GM19023 (cell line): ENCODE measurements at regions not wholly inside any gene's neighbourhood (a gene's known extent, or its start where the extent isn't known, plus 50 kb on each side); places are given as distances from the start of the nearest gene placed in this dataset.
"Not testable (repeated sequence)": the region's sequence is repeated elsewhere in the genome, so short reads cannot be mapped to it uniquely, and the experiment has no call there.

Experiments used
- ATAC-seq: cut with Tn5 transposase; IDR thresholded peaks from one replicate; pipeline ENCODE4 v1.9.1; 2021; ENCODE audit warnings: mild to moderate bottlenecking, moderate library complexity; ENCODE audit not compliant: unreplicated experiment

DNA sequence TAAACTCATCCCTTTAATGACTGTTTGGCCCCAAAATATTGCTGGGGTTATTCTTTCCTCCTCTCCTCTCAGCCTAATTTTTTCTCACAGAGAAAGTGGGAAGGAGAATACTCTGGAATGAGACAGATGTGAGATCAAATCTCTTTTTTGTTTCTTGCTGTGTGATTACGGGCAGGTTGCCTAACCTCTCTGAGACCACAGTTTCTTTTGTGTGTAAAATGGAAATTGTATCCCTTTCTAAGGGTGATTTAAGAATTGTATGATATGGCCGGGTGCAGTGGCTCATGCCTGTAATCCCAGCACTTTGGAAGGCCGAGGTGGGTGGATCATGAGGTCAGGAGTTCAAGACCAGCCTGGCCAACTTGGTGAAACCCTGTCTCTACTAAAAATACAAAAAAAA lies 111.5 kb upstream of the MRPS22 start:
- not testable (repeated sequence) for ATAC-seq

DNA sequence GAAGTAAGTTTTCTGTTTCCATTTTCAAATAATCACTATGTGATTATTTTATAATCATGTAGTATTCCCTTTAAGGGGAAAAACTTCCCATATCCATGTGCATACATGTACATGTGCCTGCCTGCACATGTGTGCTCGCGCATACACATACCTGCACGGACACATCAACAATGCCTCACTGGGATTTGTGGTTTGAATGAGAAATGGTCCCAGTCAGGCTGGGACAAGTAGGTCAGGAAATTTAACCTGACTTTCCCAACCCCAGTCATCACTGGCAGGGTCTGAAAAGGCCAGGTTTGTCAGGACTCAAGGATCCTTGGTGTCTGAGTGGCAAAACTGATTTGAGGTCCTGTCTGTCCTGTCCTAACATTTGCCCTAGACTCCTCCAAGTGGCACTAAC lies 109.3 kb upstream of the MRPS22 start:
- ATAC-seq = no peak

DNA sequence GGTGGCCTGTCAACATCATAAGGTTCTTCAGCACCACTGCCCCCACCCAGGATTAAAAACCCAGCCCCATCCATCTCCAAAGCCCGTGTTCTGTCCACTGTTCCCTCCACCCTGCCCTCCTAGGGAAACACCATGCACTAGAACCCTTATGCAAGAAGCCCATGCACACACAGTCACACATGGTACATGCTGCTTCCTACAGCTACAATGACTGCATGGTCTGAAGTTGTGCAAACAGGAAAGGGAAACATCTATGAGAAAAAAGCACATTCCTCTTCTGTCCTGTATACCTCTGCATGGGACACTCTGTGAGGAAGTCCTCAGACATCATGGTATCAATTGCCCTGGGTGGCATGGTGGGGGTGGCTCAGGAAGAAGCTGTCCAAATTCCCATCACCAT lies 108.6 kb upstream of the MRPS22 start:
- no peak for ATAC-seq

DNA sequence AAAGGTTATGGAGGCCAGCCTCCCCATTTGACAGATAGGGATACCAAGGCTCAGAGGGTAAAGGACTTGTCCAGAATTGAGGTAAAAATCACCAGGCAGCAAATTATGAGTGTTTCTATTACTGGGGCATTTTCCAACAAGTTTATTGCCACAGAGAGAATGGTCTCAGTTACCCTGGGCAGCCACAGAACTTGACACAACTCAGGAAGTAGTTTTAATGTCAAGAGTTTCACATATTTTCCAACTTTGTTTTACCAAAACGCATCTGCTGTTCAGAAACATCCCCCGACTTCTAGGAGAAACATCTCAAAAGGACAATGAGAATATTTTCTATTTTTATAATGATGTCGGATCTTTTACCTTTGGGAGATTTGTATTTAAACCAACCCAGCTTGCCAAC lies 107.5 kb upstream of the MRPS22 start:
- no peak for ATAC-seq

DNA sequence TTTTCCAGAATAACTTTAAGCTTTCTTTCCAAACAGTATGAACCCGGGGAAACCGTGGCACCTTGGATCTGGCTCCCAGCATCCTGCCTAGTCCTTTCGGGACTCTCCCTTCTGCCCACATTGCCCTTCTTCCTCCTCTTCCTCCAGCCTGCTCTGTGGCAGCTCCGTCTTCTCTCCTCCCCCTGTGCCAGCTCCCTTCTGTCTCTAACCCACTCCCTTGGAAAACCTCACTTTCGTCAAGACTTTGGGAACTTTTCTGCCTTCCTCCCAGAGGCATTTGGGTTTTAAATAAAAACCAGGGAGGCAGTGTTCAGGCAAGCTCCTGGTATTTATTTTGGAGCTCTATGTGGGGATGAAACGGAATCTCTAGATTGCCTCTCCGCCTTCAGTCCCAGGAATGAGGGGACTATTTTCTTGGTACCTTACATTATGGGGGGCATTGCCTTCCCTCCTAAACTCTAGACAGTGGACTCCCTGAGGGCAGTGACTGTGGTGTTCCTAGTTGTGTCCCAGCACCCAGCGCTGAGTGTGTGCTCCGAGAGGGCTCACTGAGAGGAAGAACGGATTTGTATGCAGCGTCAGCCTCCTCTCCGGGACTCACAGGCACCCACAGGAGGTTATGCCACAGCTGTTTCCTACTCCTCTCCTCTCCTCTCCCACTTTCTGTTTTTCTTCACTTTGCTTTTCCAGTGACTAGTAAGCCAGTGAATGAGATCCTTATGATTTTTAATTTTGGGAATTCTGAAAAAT lies 105.4 kb upstream of the MRPS22 start:
- no peak for ATAC-seq

DNA sequence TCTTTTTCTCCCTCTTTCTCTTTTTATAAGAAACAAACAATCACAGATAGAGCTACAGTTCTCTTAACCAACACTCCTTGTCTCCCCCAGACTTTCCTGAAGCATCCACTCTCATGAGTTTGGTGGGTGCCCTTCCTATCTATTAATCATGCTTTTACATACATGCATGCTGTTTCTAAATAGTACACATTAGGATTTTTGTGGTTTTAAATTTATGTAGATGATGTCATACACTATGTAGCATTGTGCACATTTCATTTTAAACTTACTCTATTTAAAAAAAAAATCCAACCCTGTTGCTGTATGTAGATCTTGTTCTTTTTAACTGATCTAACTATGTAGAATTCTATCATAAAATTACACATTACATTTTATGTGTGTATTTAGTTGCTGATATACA lies 104.3 kb upstream of the MRPS22 start:
- no peak for ATAC-seq

DNA sequence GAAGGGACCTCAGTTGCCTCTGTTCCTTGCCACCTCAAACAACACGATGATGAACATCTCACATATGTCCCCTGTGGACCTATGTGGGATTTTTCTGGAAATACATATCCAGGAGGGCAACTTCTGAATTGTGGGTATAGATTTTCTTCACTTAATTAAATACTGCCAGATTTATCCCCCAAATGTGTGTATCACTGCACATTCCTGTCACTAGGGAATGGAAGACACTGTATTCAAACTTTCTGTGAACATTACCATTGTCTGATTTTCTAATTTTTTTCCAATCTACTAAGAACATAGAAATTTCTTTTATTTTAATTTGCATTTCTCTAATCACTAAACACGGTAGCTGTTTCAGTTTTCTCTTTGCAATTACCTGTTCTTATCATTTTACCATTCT lies 102.0 kb upstream of the MRPS22 start:
- no peak for ATAC-seq

DNA sequence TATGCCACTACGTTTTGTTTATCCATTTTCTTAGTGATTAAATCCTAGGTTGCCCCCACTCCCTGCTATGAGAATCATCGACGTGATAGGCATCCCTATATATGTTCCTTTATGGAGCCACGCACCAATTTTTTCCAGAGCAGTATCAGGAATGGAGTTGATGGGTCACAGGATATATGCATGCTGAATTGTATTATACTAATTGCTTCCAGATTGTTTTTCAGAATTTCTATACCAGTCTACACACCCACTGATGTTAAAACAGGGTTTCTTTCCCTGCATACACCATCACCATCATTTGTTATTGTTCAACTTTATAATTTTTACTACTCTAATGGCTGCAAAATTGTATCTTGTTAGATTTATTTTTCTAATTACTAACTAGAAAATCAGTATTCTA lies 100.1 kb upstream of the MRPS22 start:
- no peak for ATAC-seq

DNA sequence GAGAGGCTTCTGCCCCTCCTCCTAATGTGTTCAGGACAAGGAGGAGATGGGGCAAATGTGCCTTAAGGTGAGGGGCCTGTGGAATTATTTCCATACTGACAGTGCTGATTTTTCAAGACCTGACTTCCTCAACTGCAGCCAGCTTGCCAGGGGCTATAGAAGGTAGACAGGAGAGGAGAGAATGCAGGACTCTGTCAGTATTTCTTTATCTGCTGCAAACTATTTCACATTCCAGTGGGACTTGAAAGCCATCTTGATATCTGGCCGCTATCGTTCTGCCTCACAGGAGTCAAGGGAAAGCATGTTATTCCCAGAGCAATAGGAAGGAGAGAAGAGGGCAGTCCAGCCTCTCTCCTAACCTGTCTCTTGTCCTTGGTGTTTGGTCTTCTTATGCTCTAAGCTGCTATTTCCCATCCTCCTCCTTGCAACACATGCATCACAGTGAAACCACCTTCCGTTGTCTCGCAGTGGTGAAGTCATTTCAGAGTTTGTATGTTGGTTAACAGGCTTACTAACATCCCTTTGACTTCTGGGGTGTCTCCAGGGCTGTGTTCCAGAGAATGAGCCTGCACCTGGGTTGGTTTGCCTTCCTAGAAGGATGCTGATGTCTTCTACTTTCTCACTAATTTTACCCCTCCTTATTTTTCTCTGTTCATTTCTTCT lies 95.1 kb upstream of the MRPS22 start:
- ATAC-seq = no peak

DNA sequence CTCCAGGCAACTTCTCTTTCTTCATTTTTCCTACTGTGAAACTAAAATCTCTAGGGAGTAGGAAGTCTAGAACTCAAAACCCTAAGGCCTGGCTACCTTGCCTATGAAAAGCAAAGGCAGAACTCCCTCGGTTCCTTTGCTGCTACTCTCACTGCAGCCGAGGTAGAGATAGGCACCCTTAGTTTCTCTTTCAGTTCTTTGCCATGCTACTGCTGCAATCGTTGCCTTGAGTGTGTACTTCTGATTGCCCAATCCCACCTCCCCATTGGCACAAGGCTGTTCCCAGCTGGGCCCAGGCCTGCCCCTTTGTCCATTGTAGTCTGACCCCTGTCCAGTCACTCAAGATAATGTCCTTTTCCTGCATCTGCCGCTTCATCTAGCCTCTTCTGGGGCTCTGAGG lies 92.3 kb upstream of the MRPS22 start:
- ATAC-seq = no peak

DNA sequence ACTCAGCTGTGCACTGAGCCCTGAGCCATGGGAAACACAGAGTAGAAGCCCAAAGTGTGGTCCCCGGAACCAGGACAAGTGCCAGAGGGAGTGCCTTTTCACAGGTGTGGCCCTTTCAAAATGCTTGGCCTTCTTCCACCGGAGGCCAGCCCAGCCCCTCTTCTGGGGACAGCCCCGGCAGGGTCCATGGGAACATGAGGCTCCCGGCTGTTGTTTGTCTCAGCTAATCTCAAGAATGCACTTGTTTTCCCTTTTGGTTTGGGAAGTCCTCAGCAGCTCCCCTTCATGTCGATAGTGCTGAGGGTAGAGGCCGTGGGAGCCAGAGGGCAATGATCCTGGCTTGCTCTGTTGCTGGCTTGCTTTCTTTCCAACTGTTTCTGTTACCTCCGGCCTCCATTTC lies 91.1 kb upstream of the MRPS22 start:
- no peak for ATAC-seq

DNA sequence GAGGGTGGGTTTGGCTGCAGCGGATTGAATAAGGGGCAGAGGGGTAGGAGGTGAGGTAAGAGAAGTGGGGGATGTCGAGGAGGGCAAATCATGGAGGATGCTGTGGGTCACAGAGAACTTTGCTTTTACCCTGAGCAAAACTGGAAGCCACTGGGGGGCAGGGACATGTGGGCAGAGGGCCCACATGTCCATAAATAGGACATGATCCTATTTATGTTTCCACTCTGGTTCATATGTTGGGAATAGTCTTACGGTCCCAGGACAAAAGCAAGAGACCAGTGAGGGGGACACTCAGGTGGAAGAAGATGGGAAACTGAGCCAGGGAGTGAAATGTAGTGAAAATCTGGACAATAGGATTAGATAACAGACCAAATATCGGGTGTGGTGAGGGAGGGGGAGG lies 85.5 kb upstream of the MRPS22 start:
- ATAC-seq = no peak

DNA sequence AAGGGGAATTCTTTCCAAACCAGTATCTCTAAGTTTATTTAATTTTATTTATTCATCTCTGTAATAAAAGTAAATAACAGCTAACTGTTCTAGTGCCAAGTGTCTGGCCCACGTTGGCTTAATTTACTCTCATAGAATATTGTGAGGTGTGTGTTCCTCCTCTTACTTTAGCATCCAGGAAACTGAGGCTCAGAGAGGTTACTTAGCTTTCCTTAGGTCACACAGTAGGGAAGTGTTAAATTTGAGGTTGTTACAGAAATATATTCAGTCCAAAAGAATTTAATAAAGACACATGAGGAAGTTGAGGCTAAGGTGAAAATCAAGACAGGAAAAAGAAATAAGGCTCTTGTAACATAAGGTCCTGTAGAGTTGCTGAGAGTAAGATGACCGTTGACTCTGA lies 84.4 kb upstream of the MRPS22 start:
- no peak for ATAC-seq

DNA sequence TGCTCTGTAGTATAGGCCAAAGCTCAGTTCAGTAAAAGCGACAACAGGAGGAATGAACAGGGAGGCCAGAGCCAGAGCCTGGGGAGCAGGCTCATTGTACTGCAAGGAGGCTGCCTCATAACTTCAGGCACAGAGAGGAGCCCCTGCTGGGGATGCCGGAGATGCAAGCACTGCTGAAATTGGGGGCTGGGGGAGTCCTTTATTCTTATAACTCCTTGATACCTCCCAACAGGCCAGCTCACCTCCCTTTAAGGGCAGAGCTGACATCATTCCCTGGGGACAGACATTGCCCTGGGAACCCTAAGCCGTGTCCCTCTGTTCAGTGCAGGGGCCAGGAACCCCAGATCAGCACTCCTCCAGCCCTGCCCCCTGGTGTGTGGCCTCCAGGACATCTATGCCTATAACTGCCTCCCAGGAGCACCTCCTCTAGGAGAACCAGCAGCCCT lies 83.8 kb upstream of the MRPS22 start:
- no peak for ATAC-seq

DNA sequence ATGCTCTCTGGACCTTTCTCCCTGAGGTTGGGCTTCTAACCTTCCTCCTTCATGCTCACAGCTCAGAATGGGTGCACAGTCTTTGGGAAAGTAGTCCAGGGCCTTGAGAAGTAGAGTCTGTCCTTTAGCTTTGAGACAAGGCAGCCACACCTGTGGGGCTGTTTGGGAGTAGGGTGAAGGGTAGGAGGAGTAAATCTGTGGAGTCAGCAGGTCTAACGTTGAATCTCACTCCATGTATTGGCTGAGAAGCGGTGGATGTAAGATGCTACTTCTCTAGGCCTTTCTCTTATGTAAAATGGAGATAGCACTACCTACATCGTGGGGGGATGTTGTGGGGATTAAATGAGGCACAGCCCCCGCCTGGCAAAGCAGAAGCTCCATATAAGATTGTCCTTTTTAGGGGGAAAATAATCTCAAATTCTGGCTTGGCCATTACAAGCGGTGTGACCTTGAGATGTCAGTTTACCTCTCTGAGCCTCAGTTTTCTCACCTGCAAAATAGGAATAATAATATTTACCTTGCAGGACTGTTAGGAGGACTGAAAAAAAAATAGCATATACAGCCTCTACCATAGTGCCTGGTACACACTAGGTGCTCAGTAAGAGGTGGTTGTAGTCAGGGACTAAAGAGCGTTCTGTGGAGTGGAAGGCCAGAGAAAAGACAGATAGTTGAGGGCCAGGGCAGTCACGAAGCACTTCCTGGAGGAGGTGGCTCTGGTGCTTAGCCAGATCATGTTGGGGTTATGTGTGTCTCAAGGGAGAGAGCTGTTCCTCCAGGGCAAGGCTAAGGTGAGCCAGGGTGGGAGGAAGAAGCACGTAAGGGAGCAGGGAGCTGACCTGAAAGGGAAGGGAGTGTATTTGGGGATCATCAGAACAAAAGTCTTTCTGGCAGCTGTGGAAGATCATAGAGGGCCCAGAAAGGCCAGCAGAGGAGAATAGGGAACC lies 82.8 kb upstream of the MRPS22 start:
- ATAC-seq = no peak

DNA sequence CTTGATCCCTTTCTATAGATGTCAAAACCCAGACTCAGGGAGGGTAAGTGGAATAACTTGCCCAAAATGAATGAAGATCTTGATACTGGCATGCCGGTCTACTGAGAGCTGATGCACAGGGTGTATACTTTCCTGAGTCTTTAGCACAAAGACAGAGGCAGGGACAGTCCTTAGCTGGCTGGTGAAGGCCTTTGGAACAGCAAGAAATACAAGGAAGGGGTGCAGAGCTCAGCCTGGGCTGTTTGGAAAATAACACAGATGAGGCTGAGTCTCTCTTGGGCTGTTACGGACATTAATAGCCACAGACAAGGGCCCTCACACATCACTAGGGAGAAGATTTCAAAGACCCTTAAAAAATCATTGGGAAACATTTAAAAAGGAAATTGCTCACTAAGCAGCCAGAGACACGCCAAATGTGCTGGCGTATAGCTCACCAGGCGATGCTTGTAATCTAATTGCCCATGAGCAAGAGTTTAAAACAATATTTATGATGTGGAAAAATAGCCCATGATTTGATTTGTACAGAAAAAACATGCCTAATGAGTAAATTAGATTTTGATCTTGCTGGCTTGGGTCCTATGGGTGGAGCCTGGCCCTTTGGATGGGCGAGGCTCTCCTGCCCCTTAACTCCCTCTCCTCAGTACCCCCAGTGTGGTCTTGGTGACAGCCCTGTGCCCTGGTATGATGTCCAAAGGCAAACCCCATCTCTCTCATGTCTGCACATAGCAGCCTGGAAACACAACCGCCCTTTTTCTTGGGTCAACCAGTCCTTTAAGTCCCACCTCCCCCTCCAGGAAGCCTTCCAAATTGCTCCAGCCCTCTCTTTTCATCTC lies 81.8 kb upstream of the MRPS22 start:
- no peak for ATAC-seq

DNA sequence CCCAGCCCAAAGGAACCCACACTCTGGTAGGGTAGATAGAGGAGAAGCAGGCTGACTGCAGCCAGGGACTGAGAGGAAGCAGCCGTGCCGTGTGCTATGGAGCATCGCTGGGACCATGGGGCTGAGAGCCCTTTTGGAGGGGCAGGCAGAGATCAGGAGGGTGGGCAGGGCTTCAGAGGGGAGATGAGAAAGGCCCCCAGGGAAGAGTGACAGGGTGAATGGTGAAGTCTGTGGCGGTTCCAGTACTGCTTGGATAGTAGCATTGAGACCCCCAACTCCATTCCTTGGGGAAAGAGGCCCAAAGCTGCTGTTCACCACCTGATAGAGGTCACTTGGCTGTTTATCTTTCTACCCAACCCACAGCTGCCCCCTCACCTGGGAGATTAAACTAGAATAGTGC lies 80.0 kb upstream of the MRPS22 start:
- ATAC-seq = no peak

DNA sequence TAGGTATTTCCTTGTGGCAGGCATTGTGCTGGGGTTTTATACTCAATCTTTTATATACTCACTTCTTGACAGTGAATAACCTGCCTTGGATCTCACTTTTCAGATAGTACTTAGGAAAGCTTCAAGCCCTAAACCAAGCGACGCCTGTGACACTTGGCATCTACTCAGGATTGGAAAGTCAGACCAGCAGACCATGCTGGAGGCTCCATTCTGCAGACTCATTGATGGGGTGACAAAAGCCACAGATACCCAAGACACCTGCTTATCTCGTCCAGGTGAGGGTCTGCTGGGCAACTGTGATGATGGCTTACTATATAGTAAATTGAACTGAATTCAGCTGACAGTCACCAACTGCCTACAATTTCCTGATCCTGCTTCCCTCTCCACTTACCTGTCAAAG lies 79.4 kb upstream of the MRPS22 start:
- ATAC-seq = no peak

DNA sequence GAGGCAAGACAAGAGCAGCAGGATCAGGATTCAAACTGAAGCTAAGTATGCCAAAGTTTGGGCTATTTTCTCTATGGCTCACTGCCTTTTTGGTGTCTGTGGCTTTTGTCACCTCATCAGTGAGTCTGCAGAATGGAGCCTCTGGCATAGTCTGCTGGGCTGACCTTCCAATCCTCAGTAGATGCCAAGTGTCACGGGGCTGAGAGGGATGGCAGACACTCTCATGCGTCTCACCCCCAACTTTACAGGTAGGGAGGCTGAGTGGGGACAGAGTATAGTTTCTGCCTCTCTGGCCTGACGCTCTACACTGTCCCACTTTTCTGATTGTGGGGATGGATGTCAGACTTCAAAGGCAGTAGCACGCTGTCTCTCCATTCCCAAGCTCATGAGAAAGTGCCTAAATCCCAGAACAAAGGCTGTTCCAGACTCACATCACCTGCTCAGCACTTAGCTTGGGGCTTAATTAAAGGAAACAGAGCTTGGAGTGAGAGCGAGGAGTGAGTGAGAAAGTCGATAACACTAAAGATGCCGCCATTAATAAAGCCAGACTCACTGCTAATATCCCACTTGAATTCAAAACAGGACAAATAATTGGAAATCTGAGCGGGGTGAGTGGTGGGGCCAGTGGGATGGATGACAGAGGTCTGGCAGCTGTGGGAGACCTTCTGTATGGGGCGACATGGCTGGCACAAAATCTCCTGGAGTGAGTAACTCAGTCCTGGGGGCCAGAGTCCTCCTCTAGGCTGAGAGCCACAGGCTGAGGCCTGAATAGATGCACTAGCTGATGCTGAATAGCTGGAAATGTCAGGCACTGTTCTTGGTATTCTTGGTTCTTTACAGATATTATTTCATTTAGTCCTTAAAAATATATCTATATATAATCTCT lies 78.4 kb upstream of the MRPS22 start:
- no peak for ATAC-seq
